ENCODE measurements at regions not wholly inside any gene's neighbourhood (a gene's known extent, or its start where the extent isn't known, plus 50 kb on each side); places are given as distances from the start of the nearest gene placed in this dataset.
"Not testable (repeated sequence)": the region's sequence is repeated elsewhere in the genome, so short reads cannot be mapped to it uniquely, and the experiment has no call there.

DNA sequence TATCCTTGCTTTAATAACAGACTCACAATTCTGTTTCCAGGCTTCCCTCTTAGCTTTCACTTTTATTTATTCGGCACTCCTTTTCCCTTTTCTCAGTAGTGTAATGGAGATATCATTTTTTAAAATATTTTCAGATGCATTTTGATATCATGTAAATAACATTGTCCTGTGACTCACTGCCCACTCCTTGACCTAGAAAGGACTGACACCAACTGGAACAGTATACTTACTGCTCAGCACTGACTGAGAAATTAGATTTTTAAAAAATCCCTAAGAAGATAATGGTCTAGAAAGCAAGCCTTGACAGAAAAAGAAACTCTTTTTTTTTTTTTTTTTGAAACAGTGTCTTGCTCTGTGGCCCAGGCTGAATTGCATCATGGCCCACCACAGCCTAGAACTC is 118.0 kb upstream of the FSCB start:
- no peak for DNase-seq (ENCODE audit: low read depth in 2 of 3, low spot score in 2 of 3)

GRCh38 chr14:44620121-44621019 is 113.3 kb upstream of the FSCB start:
- DNase-seq (ENCODE audit: low read depth in 2 of 3, low spot score in 2 of 3): no peak

- DNase-seq (ENCODE audit: low read depth in 2 of 3, low spot score in 2 of 3): no peak
These were observed 109.1 kb upstream of the FSCB start for GRCh38 chr14:44616204-44616603.

DNA sequence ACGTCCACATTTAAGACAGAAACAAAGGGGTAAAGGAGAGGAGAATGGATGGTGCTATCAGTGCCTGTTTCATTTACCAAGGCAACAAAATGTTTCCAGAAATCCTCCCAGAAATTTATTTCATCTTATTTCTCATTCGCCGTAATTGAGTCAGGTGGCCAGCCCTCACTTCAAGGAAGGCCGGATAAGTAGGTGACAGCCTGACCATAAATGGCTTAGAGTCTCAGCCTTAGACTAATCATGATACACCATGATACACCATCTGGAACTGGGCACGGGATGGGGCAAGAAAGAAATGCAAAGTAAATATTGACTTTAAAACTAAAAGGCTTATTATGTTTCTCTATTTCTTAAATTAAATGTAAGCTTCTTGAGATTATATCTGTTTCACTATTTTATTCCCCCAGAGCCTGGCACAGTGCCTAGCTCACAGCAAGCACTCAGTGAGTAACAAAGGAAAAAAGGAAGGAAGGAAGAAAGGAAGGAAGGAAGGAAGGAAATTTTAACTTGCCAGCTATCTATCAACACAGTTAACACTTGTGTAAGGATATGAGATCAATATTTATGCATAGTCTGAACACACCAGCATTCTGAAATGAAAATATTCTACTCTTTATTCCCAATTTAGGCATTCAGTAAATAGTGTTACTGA is 106.1 kb upstream of the FSCB start:
- DNase-seq (ENCODE audit: low read depth in 2 of 3, low spot score in 2 of 3): no peak

GRCh38 chr14:44612002-44612401 is 104.9 kb upstream of the FSCB start:
- no peak for DNase-seq (ENCODE audit: low read depth in 2 of 3, low spot score in 2 of 3)

DNA sequence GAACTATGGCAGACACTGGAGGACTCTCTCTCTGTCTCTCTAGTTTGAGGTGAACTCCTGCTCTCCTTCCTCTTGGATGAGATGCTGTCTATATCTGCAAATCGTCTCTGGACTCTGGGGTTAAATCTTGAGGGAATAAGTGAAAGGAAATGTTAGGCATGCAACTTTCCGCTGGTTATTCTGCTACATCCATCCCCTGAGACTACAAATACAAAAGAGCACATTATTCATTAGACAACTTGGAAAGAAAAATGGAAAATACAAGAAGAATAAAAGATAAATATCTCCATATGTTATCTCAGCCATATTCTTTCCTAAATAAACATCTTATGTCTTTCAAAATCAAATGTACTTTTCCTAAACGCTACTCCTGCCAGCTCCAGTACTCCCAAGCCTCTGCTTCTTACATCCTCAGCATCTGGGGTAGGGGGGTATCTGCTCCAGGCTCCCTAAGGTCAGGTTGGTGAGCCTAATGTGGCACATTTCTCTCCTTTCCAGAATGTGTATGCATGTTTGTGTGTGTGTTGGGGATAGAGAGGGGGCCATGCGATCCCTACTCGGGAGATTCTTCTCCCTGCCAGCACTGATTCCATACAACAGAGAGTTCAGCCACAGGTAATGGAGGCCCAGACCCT is 102.9 kb upstream of the FSCB start:
- no peak for DNase-seq (ENCODE audit: low read depth in 2 of 3, low spot score in 2 of 3)

DNA sequence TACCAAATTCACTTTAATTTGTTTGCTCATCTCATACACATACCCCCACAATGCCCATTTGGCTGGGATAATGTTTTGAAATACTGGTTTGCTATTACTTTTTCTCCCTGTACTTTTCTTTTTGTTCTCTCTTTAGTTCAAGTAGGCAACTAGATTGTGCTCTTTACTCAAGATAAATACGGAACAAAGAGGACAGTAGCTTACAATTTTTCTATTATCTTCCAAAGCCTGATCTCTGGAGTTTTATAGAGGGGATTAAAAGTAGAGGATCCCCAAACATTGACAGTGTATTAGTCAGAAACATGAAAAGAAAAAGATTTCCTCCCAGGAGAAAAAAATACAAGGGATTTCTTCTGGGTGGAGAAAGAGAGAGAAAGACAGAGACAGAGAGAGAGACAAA is 102.1 kb upstream of the FSCB start:
- DNase-seq (ENCODE audit: low read depth in 2 of 3, low spot score in 2 of 3): no peak

GRCh38 chr14:44607701-44608100 is 100.6 kb upstream of the FSCB start:
- no peak for DNase-seq (ENCODE audit: low read depth in 2 of 3, low spot score in 2 of 3)

DNA sequence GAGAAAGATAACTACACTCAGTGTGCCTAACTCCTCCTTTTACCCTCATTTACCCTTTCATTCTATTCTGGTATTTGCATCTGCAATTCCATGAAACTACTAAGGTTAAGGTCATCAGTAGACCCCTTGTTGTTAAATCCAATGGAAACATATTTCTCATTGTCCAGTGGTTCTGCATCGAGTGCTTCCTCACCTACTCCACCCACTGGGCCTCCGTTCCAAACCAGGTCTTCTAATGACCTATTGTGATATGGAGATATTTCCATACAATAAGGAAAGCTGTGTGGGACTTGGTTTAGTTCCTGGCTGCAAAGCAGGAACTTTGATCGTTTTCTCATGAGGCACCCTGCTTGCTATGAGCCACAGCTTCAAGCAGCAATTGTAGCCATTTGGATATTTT is 99.5 kb upstream of the FSCB start:
- DNase-seq (ENCODE audit: low read depth in 2 of 3, low spot score in 2 of 3): no peak

DNA sequence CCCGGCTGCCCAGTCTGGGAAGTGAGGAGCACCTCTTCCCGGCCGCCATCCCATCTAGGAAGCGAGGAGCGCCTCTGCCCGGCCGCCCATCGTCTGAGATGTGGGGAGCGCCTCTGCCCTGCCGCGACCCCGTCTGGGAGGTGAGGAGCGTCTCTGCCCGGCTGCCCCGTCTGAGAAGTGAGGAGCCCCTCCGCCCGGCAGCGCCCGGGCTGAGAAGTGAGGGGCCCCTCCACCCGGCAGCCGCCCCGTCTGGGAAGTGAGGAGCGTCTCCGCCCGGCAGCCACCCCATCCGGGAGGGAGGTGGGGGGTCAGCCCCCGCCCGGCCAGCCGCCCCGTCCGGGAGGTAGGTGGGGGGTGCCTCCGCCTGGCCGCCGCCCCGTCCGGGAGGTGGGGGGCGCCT is 94.2 kb upstream of the FSCB start:
- DNase-seq (ENCODE audit: low read depth in 2 of 3, low spot score in 2 of 3): not testable (repeated sequence)

DNA sequence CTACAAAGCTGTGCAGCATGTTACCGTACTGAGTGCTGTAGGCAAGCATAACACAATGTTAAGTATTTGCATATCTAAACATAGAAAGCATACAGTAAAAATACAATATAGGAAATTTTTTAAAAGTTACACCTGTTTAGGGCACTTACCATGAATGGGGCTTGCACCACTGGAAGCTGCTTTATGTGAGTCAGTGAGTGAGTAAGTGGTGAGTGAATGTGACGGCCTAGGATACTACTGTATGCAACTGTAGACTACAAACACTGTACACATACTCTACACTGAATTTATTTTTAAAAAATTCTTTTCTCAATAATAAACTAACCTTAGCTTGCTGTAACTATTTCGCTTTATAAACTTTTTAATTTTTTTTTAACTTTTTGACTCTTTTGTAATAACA is 82.1 kb upstream of the FSCB start:
- no peak for DNase-seq (ENCODE audit: low read depth in 2 of 3, low spot score in 2 of 3)

DNA sequence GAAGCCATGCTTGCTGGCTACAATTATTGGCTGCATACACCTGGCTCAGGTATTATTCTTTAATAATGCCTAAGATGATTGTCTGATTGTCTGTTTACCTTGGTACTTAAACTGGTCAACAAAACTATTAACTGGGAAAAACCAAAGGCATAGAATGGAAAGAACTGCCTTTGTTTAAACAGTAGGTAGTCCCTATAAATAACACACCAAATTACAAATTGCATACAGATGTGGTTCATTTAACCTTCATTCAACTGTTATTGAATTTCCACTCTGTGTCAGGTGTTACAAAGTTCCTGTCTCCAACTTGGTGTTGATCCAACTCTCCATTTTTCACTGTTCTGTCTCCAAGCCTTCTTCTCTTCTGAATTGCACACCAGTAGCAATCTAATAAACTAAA is 79.8 kb upstream of the FSCB start:
- no peak for DNase-seq (ENCODE audit: low read depth in 2 of 3, low spot score in 2 of 3)

DNA sequence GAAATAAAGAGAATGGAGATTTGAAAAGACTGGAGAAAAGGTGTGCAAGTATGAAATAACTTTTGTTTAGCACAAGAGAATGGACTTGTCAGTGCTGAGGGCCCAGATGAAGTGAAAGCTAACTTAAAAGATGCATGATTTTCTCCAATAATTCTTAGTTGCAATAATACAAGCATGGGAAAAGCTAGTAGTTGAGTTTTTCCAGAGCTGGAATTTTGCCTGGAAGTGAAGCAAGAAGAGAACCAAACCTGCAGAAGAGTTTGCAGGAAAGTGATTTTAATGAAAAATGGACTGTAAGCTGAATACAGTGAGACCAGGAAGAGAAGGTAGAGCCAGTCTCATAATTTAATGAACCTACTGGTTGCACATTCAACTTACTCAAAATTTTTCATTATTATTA is 69.3 kb upstream of the FSCB start:
- no peak for DNase-seq (ENCODE audit: low read depth in 2 of 3, low spot score in 2 of 3)

- no peak for DNase-seq (ENCODE audit: low read depth in 2 of 3, low spot score in 2 of 3)
These were observed 60.9 kb upstream of the FSCB start for GRCh38 chr14:44567997-44568396.

DNA sequence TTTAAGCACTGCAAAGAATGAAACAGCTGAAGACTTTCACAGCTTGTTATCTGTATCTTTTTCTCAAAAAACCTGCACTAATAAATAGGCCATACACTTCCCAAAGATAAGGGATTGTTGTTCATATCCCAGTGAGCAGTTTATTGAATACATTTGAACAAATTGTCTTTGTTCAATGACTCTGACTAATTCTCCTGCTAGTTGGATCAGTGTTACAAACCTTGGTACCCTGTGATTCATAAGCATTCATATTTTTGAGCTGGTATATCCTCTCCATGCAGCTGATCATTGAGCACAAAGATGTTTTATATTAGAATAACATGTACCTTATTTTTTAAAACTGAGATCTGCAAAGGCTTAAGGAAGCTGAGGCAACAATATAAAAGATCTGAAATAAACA is 58.9 kb upstream of the FSCB start:
- DNase-seq (ENCODE audit: low read depth in 2 of 3, low spot score in 2 of 3): no peak

DNA sequence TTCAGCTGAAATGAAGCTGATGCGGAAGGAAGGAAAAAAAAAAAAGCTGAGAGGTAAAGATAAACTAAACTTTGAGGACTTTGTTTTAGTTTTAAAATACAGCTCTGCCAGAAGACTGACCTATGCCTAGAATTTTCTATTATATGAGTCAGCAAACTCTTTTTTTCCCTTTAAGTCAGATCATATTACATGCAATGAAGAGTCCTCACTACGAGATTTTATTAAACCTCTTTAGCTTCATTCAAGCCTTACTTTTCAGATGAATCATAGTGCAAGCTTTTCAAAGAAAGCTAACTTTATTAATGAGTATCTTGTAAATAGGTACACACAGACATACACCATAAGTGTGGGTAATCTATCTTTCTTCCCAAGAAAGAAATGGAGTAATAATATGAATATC is 57.8 kb upstream of the FSCB start:
- DNase-seq (ENCODE audit: low read depth in 2 of 3, low spot score in 2 of 3): no peak

Measured in hematopoietic multipotent progenitor cell (in vitro differentiated cells).